ENCODE measurements at regions not wholly inside any gene's neighbourhood (a gene's known extent, or its start where the extent isn't known, plus 50 kb on each side); places are given as distances from the start of the nearest gene placed in this dataset.

GRCh38 chr6:28767691-28768090 lies 156.1 kb downstream of the TRIM27 start:
- H3K4me2 ChIP-seq (ENCODE audit: low read length), result no peak overlapping the region
- no peaks in the 10 kb centered on the region for H3K9me2 ChIP-seq (ENCODE audit: insufficient read depth, low read length)
- H3F3A ChIP-seq (ENCODE audit: insufficient read depth, low read length, poor library complexity, severe bottlenecking), result no peaks in the 10 kb centered on the region
- H3K36me3 ChIP-seq (ENCODE audit: insufficient read depth, low read length), result no peaks in the 10 kb centered on the region
- no peak overlapping the region for H3K27ac ChIP-seq (ENCODE audit: low read length)
- H3K9me3 ChIP-seq (ENCODE audit: low read length), result peaks cover 4% of the 10 kb centered on the region
- no peaks in the 10 kb centered on the region for H3K79me2 ChIP-seq (replicated peaks; ENCODE audit: insufficient read depth, low read length)
- H3K9ac ChIP-seq (ENCODE audit: low read length), result no peak overlapping the region
- no peak overlapping the region for H3K4me3 ChIP-seq (ENCODE audit: low read length)
- peaks cover 100% of the 10 kb centered on the region for H3K27me3 ChIP-seq (ENCODE audit: insufficient read depth, low read depth, low read length)
- TF ChIP-seq MXI1 (conservative IDR thresholded peaks at IDR 0.05; ENCODE audit: poor library complexity, severe bottlenecking), result no peak
- TF ChIP-seq EZH2 (IDR thresholded peaks at IDR 0.05; ENCODE audit: borderline replicate concordance, insufficient read depth, low read length, poor library complexity, severe bottlenecking), result no peak
- no peak for TF ChIP-seq REST (IDR thresholded peaks at IDR 0.05; ENCODE audit: borderline replicate concordance)
- TF ChIP-seq TAF1 (IDR thresholded peaks at IDR 0.05; ENCODE audit: low read depth), result no peak
- no peak for TF ChIP-seq CTCF (IDR thresholded peaks at IDR 0.05; ENCODE audit: poor library complexity, severe bottlenecking)
- no peak for TF ChIP-seq EP300 (conservative IDR thresholded peaks at IDR 0.05; ENCODE audit: poor library complexity, severe bottlenecking)
- TF ChIP-seq SMC3 (conservative IDR thresholded peaks at IDR 0.05; ENCODE audit: poor library complexity), result no peak
- TF ChIP-seq RAD21 (conservative IDR thresholded peaks at IDR 0.05), result no peak
- TF ChIP-seq POLR2AphosphoS5 (IDR thresholded peaks at IDR 0.05), result no peak
- H4K20me1 ChIP-seq (ENCODE audit: insufficient read depth), result no peaks in the 10 kb centered on the region
- H2AFZ ChIP-seq (ENCODE audit: low read depth, low read length), result no peak overlapping the region

GRCh38 chr6:28768187-28768913 lies 155.4 kb downstream of the TRIM27 start:
- H3K9me3 ChIP-seq (ENCODE audit: low read length), result peaks cover 4% of the 10 kb centered on the region
- no peak for TF ChIP-seq TAF1 (IDR thresholded peaks at IDR 0.05; ENCODE audit: low read depth)
- no peak for TF ChIP-seq RAD21 (conservative IDR thresholded peaks at IDR 0.05)
- TF ChIP-seq POLR2AphosphoS5 (IDR thresholded peaks at IDR 0.05), result no peak
- TF ChIP-seq CTCF (IDR thresholded peaks at IDR 0.05; ENCODE audit: poor library complexity, severe bottlenecking), result no peak
- TF ChIP-seq EZH2 (IDR thresholded peaks at IDR 0.05; ENCODE audit: borderline replicate concordance, insufficient read depth, low read length, poor library complexity, severe bottlenecking), result no peak
- TF ChIP-seq MXI1 (conservative IDR thresholded peaks at IDR 0.05; ENCODE audit: poor library complexity, severe bottlenecking), result no peak
- no peak for TF ChIP-seq EP300 (conservative IDR thresholded peaks at IDR 0.05; ENCODE audit: poor library complexity, severe bottlenecking)
- no peak for TF ChIP-seq REST (IDR thresholded peaks at IDR 0.05; ENCODE audit: borderline replicate concordance)
- no peak for TF ChIP-seq SMC3 (conservative IDR thresholded peaks at IDR 0.05; ENCODE audit: poor library complexity)
- H3K79me2 ChIP-seq (replicated peaks; ENCODE audit: insufficient read depth, low read length), result no peaks in the 10 kb centered on the region
- no peak overlapping the region for H3K4me3 ChIP-seq (ENCODE audit: low read length)
- no peaks in the 10 kb centered on the region for H3K36me3 ChIP-seq (ENCODE audit: insufficient read depth, low read length)
- H3K27ac ChIP-seq (ENCODE audit: low read length), result no peak overlapping the region
- H3K9ac ChIP-seq (ENCODE audit: low read length), result no peak overlapping the region
- no peak overlapping the region for H2AFZ ChIP-seq (ENCODE audit: low read depth, low read length)
- no peaks in the 10 kb centered on the region for H3K9me2 ChIP-seq (ENCODE audit: insufficient read depth, low read length)
- H3K4me2 ChIP-seq (ENCODE audit: low read length), result no peak overlapping the region
- peaks cover 100% of the 10 kb centered on the region for H3K27me3 ChIP-seq (ENCODE audit: insufficient read depth, low read depth, low read length)
- H4K20me1 ChIP-seq (ENCODE audit: insufficient read depth), result no peaks in the 10 kb centered on the region
- H3F3A ChIP-seq (ENCODE audit: insufficient read depth, low read length, poor library complexity, severe bottlenecking), result no peaks in the 10 kb centered on the region

Data from neural cell (in vitro differentiated cells).